NT2/D1 (cell line): ENCODE measurements at regions not wholly inside any gene's neighbourhood (a gene's known extent, or its start where the extent isn't known, plus 50 kb on each side); places are given as distances from the start of the nearest gene placed in this dataset.
"Not testable (repeated sequence)": the region's sequence is repeated elsewhere in the genome, so short reads cannot be mapped to it uniquely, and the experiment has no call there.

Source experiments
- DNase-seq: peaks from one replicate; pipeline ENCODE4 v3.0.0-alpha.2; 2011; ENCODE audit warnings: low read depth, low spot score
- H3K27me3 ChIP-seq: 2 replicates; pipeline ENCODE4 v1.6.0; 2011; ENCODE audit warnings: mild to moderate bottlenecking; ENCODE audit not compliant: insufficient read length, insufficient read depth
- H3K36me3 ChIP-seq: 2 replicates; pipeline ENCODE4 v1.6.1; 2011; ENCODE audit warnings: mild to moderate bottlenecking, low read length, mixed read lengths; ENCODE audit not compliant: insufficient read depth, insufficient read length
- H3K4me1 ChIP-seq: 2 replicates; pipeline ENCODE4 v1.5.1; 2011; ENCODE audit not compliant: insufficient read depth, insufficient read length
- H3K4me3 ChIP-seq: 2 replicates; pipeline ENCODE4 v1.5.1; 2011; ENCODE audit warnings: low read depth; ENCODE audit not compliant: insufficient read length
- H3K9ac ChIP-seq: 2 replicates; pipeline ENCODE4 v1.6.0; 2011; ENCODE audit warnings: low read depth; ENCODE audit not compliant: insufficient read length
- H3K9me3 ChIP-seq: 2 replicates; pipeline ENCODE4 v1.5.1; 2011; ENCODE audit warnings: mild to moderate bottlenecking, low read length; ENCODE audit not compliant: insufficient read depth
- SUZ12 ChIP-seq: IDR thresholded peaks from 2 replicates; pipeline ENCODE4 v1.6.1; 2011; ENCODE audit not compliant: insufficient read length, insufficient read depth; ENCODE audit errors: extremely low read depth
- YY1 ChIP-seq: IDR thresholded peaks from 2 replicates; pipeline ENCODE4 v1.6.1; 2011; ENCODE audit not compliant: insufficient read length, insufficient read depth
- ZNF274 ChIP-seq: IDR thresholded peaks from 2 replicates; pipeline ENCODE4 v1.6.1; 2011; ENCODE audit warnings: mild to moderate bottlenecking, low read depth, low read length

GRCh38 chr7:149595541-149595940, 97.9 kb upstream of the ZNF746 start:
- peaks cover 60% of the 10 kb centered on the region for H3K36me3 ChIP-seq
- H3K9me3 ChIP-seq, result no peaks in the 10 kb centered on the region
- no peak overlapping the region for H3K4me3 ChIP-seq
- TF ChIP-seq SUZ12 (no peak), ZNF274 (no peak), YY1 (no peak)
- no peaks in the 10 kb centered on the region for H3K27me3 ChIP-seq
- no peak for DNase-seq
- no peaks in the 10 kb centered on the region for H3K4me1 ChIP-seq
- no peak overlapping the region for H3K9ac ChIP-seq

- DNase-seq, result no peak
- Histone ChIP-seq H3K36me3 (peaks cover 64% of the 10 kb centered on the region), H3K9ac (no peak overlapping the region), H3K27me3 (no peaks in the 10 kb centered on the region), H3K4me1 (no peaks in the 10 kb centered on the region), H3K9me3 (no peaks in the 10 kb centered on the region), H3K4me3 (no peak overlapping the region)
- no peak for TF ChIP-seq YY1
- no peak for TF ChIP-seq ZNF274
- TF ChIP-seq SUZ12, result no peak
These were observed 97.5 kb upstream of the ZNF746 start for GRCh38 chr7:149595078-149595477.

- TF ChIP-seq SUZ12, result no peak
- no peak for TF ChIP-seq YY1
- no peak for TF ChIP-seq ZNF274
- Histone ChIP-seq H3K36me3 (peaks cover 76% of the 10 kb centered on the region), H3K9ac (no peak overlapping the region), H3K27me3 (no peaks in the 10 kb centered on the region), H3K9me3 (peaks cover 13% of the 10 kb centered on the region; the same call in 1 of the 2 replicates), H3K4me1 (no peaks in the 10 kb centered on the region), H3K4me3 (no peak overlapping the region)
- DNase-seq, result no peak
These were observed 91.3 kb upstream of the ZNF746 start for GRCh38 chr7:149588930-149589329.

- peaks cover 14% of the 10 kb centered on the region; the same call in 1 of the 2 replicates for H3K9me3 ChIP-seq
- TF ChIP-seq SUZ12 (no peak), YY1 (no peak), ZNF274 (no peak)
- no peaks in the 10 kb centered on the region for H3K27me3 ChIP-seq
- no peaks in the 10 kb centered on the region for H3K4me1 ChIP-seq
- no peak overlapping the region for H3K4me3 ChIP-seq
- H3K36me3 ChIP-seq, result peaks cover 73% of the 10 kb centered on the region
- H3K9ac ChIP-seq, result no peak overlapping the region
- no peak for DNase-seq
These were observed 89.3 kb upstream of the ZNF746 start for GRCh38 chr7:149586646-149587645.

GRCh38 chr7:149584530-149584929, 86.9 kb upstream of the ZNF746 start:
- Histone ChIP-seq H3K4me1 (no peaks in the 10 kb centered on the region), H3K27me3 (no peaks in the 10 kb centered on the region), H3K4me3 (no peak overlapping the region), H3K9ac (no peak overlapping the region), H3K9me3 (peaks cover 25% of the 10 kb centered on the region), H3K36me3 (peaks cover 69% of the 10 kb centered on the region)
- no peak for DNase-seq
- no peak for TF ChIP-seq YY1
- no peak for TF ChIP-seq SUZ12
- TF ChIP-seq ZNF274, result no peak

GRCh38 chr7:149584009-149584408, 86.4 kb upstream of the ZNF746 start:
- H3K9me3 ChIP-seq, result peaks cover 31% of the 10 kb centered on the region
- no peak overlapping the region for H3K4me3 ChIP-seq
- H3K36me3 ChIP-seq, result peaks cover 66% of the 10 kb centered on the region
- H3K27me3 ChIP-seq, result no peaks in the 10 kb centered on the region
- TF ChIP-seq SUZ12 (no peak), ZNF274 (no peak), YY1 (no peak)
- H3K9ac ChIP-seq, result no peak overlapping the region
- DNase-seq, result no peak
- H3K4me1 ChIP-seq, result no peaks in the 10 kb centered on the region

GRCh38 chr7:149580328-149580727, 82.7 kb upstream of the ZNF746 start:
- Histone ChIP-seq H3K9ac (no peak overlapping the region), H3K9me3 (peaks cover 32% of the 10 kb centered on the region), H3K27me3 (no peaks in the 10 kb centered on the region), H3K4me1 (no peaks in the 10 kb centered on the region), H3K4me3 (no peak overlapping the region), H3K36me3 (peaks cover 35% of the 10 kb centered on the region)
- DNase-seq, result no peak
- no peak for TF ChIP-seq ZNF274
- TF ChIP-seq YY1, result no peak
- no peak for TF ChIP-seq SUZ12

GRCh38 chr7:149579365-149579764, 81.8 kb upstream of the ZNF746 start:
- not testable (repeated sequence) for H3K4me1 ChIP-seq, H3K4me3 ChIP-seq, H3K9ac ChIP-seq, H3K27me3 ChIP-seq, DNase-seq
- peaks cover 24% of the 10 kb centered on the region for H3K9me3 ChIP-seq
- H3K36me3 ChIP-seq, result peaks cover 30% of the 10 kb centered on the region

- DNase-seq, H3K4me3 ChIP-seq, H3K27me3 ChIP-seq, H3K36me3 ChIP-seq, H3K4me1 ChIP-seq, H3K9ac ChIP-seq: not testable (repeated sequence)
- peaks cover 22% of the 10 kb centered on the region; the same call in 1 of the 2 replicates for H3K9me3 ChIP-seq
These were observed 76.8 kb upstream of the ZNF746 start for GRCh38 chr7:149574428-149574827.
